Raji (cell line): ENCODE measurements at regions not wholly inside any gene's neighbourhood (a gene's known extent, or its start where the extent isn't known, plus 50 kb on each side); places are given as distances from the start of the nearest gene placed in this dataset.

Source experiments
- POLR2A ChIP-seq: IDR thresholded peaks from 2 replicates; pipeline ENCODE4 v1.6.1; 2011; ENCODE audit warnings: low read depth, low read length, control low read depth; ENCODE audit not compliant: insufficient read depth

GRCh38 chr6:118735320-118735719, 83.9 kb upstream of the CEP85L start:
- TF ChIP-seq POLR2A = no peak

- no peak for TF ChIP-seq POLR2A
These were observed 74.6 kb upstream of the CEP85L start for GRCh38 chr6:118725944-118726343.

DNA sequence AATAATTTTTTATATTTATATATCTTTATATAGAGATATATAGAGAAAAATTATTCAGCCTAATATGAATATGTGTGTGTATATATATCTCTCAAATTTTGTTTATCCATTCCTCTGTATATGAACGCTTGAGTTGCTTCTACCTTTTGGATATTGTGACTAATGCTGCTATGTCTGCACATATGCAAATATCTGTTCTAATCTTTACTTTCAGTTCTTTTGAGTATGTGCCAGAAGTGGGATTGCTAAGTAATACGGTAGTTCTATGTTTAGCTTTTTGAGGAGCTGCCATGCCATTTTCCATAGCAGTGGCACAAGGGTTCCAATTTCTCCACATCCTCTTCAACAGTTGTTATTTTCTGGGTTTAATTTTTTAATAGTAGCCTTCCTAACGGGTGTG, 72.8 kb upstream of the CEP85L start:
- no peak for TF ChIP-seq POLR2A

DNA sequence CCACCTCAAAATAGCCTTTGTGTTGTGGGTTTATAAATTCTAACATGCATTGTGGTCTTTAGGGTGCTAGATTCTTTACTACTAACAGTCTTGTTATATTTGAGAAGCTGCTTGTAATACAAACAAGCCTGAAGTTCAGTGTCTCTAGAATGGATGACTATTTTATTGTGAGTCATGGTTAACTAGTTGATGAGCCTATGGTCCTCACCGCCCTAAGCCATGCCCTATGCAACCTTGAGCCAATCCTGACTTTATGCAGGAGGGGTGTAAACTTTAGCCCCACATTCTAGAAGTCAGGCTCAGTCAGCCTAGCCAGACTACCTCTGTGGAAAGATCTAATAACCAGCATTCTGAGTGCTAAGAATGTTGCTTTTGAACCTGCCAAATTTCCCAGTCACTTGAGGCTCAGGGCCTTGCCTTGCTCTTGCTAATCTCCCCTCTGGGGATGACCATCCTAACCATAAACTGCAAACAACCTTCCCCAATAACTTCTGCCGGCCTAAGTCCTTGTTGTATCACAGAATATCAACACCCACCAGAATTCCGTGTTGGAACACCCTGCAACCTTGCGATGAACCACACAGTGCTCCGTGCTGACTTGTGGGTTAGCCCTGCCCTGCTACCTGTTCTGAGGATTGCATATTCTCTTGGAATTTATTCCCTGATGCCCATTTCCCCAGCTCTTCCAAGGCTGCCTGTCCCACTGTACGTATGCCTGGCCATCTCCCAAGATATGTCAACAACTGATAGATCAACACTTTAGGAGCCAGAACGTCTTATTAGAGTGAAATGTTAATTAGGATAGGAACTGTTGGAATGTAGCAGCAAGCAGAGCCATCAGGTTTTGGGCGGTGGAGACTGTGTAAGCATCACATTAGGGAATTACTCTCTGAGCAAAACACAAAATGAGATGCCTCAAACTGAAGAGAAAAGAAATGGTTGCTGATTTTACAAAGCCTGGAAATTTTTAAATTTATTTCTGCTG, 71.7 kb upstream of the CEP85L start:
- no peak for TF ChIP-seq POLR2A

GRCh38 chr6:118720125-118720473, 68.7 kb upstream of the CEP85L start:
- TF ChIP-seq POLR2A = no peak

GRCh38 chr6:118719351-118720124, 68.1 kb upstream of the CEP85L start:
- no peak for TF ChIP-seq POLR2A

GRCh38 chr6:118718903-118719302, 67.5 kb upstream of the CEP85L start:
- TF ChIP-seq POLR2A = no peak

DNA sequence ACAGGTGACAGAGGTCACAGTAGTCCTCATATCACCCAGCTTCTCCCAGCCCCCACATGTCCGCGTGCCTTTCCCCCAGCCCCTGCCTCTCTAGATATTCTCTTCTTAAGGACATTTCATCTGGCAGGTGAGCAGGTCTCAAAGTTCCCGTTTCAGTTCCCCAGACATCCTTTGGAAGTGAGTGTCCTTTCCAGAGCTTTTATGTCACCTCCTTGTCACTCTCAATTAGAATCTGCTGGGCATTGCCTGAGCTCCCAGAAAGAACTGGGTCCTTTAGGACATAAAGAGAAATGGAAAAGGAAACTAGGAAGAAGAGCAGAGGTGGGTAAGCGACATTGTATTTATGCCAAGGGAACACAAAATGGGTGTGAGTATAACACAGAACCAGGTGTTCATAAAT, 66.9 kb upstream of the CEP85L start:
- no peak for TF ChIP-seq POLR2A

GRCh38 chr6:118717106-118717505, 65.7 kb upstream of the CEP85L start:
- no peak for TF ChIP-seq POLR2A

- TF ChIP-seq POLR2A = no peak
These were observed 64.0 kb upstream of the CEP85L start for GRCh38 chr6:118715376-118715775.

- TF ChIP-seq POLR2A = no peak
These were observed 63.4 kb upstream of the CEP85L start for GRCh38 chr6:118714756-118715155.

DNA sequence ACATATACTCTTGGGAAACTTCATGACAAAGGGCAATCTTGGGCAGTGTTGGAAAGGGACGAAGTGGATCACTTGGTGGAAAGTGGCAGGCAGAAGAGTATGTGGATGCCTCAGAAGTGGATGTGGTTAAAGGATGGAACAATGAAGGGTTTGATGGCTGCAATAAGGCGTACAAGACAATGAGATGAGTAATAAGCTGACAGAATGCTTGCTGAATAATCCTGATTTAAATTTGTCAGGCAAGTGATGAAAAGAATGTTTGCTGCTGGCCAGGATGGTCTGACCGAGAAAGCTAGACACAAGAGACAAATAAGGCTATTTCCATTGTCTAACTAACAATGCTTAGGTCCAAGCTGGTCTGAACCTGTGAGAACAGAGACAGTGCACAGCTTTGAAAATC, 61.6 kb upstream of the CEP85L start:
- TF ChIP-seq POLR2A = no peak

DNA sequence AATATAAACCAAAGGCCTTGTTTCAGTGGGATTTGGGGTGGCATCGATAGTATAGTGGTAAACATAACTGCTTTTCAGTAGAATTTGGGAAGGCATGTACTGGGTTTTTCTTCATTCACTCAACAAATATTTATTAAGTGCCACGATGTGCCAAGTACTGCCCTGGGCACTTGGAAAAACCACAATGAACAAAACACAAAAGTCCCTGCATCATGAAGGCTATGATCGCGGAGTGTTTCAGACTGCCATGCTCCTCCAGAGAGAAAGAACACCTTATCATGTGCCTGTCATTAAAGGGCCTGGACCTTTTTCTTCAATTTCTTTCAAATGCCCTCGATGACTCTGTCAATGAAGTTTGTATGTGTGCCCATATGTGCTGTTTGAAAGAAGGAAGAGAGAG, 59.2 kb upstream of the CEP85L start:
- no peak for TF ChIP-seq POLR2A

- peak; percentile 65 for TF ChIP-seq POLR2A
These were observed 58.5 kb upstream of the CEP85L start for GRCh38 chr6:118709859-118710350.

DNA sequence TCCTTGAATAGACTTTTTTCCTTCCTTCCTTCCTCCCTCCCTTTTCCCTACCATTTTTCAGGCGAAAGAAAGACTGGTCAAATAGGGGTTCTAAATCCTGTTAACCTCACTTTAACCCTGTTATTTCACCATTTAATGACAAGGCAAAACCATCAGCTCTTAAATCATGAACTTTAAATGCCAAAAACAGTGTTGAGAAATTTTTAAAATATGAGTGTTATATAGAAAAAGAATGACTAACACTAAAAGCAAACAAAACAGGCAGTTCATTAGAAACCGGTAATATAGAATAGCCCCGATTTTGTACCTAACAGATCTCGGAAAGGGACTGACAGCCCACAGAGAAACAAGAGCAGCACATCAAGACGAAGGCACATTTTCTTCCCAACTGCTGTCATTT, 57.4 kb upstream of the CEP85L start:
- TF ChIP-seq POLR2A = no peak

GRCh38 chr6:118708055-118708454, 56.7 kb upstream of the CEP85L start:
- no peak for TF ChIP-seq POLR2A
